Neural progenitor cell (in vitro differentiated cells): ENCODE measurements at regions not wholly inside any gene's neighbourhood (a gene's known extent, or its start where the extent isn't known, plus 50 kb on each side); places are given as distances from the start of the nearest gene placed in this dataset.

ENCODE experiments used
- DNase-seq: peaks from one replicate; pipeline ENCODE4 v3.0.0-alpha.2; 2016; ENCODE audit warnings: low spot score
- H2AFZ ChIP-seq: fragments of 200-600 bp; sonication (generic); replicated peaks from 2 replicates; pipeline ENCODE4 v1.6.1; 2016; ENCODE audit warnings: antibody characterized with exemption
- H3F3A ChIP-seq: fragments of 200-600 bp; sonication (generic); 2 replicates; pipeline ENCODE4 v1.6.1; 2016; ENCODE audit warnings: antibody characterized with exemption, low read depth
- H3K27ac ChIP-seq: fragments of 200-600 bp; sonication (generic); 2 replicates; pipeline ENCODE4 v1.5.1; 2016; ENCODE audit warnings: mild to moderate bottlenecking
- H3K27me3 ChIP-seq: fragments of 200-600 bp; sonication (generic); 2 replicates; pipeline ENCODE4 v1.6.1; 2016; ENCODE audit warnings: mild to moderate bottlenecking, moderate library complexity
- H3K36me3 ChIP-seq: fragments of 200-600 bp; sonication (generic); 2 replicates; pipeline ENCODE4 v1.5.1; 2016
- H3K4me1 ChIP-seq: fragments of 200-600 bp; sonication (generic); 2 replicates; pipeline ENCODE4 v1.6.1; 2016; ENCODE audit warnings: mixed run types
- H3K4me2 ChIP-seq: fragments of 200-600 bp; sonication (generic); 2 replicates; pipeline ENCODE4 v1.6.1; 2016
- H3K4me3 ChIP-seq: fragments of 200-600 bp; sonication (generic); 2 replicates; pipeline ENCODE4 v1.5.1; 2016
- H3K79me2 ChIP-seq: fragments of 200-600 bp; sonication (generic); 2 replicates; pipeline ENCODE4 v1.6.1; 2016; ENCODE audit warnings: low read depth
- H3K9ac ChIP-seq: fragments of 200-600 bp; sonication (generic); 2 replicates; pipeline ENCODE4 v1.6.1; 2016
- H3K9me3 ChIP-seq: fragments of 200-600 bp; sonication (generic); 2 replicates; pipeline ENCODE4 v1.5.1; 2016; ENCODE audit warnings: low read depth
- H4K20me1 ChIP-seq: fragments of 200-600 bp; sonication (generic); 2 replicates; pipeline ENCODE4 v1.6.1; 2016; ENCODE audit warnings: low read depth
- H3K27ac Mint-ChIP-seq: 3 replicates; pipeline ENCODE4 v1.8.0; 2021; ENCODE audit warnings: mixed read lengths
- H3K27me3 Mint-ChIP-seq: 2 replicates; pipeline ENCODE4 v1.8.0; 2022; ENCODE audit warnings: low read depth, mild to moderate bottlenecking, inconsistent platforms, moderate library complexity, mixed read lengths; ENCODE audit not compliant: insufficient read depth
- H3K36me3 Mint-ChIP-seq: 3 replicates; pipeline ENCODE4 v1.8.0; 2021; ENCODE audit warnings: mixed read lengths
- H3K4me1 Mint-ChIP-seq: 3 replicates; pipeline ENCODE4 v1.8.0; 2021; ENCODE audit warnings: mixed read lengths
- H3K4me3 Mint-ChIP-seq: 3 replicates; pipeline ENCODE4 v1.8.0; 2021; ENCODE audit warnings: mild to moderate bottlenecking, moderate library complexity, mixed read lengths
- H3K9me3 Mint-ChIP-seq: 3 replicates; pipeline ENCODE4 v1.8.0; 2020; ENCODE audit warnings: mixed read lengths
- CTCF ChIP-seq: fragments of 200-600 bp; sonication (generic); IDR thresholded peaks from 2 replicates; pipeline ENCODE4 v1.5.1; 2017; ENCODE audit warnings: antibody characterized with exemption, mild to moderate bottlenecking
- EZH2 ChIP-seq: fragments of 200-600 bp; sonication (generic); IDR thresholded peaks from 2 replicates; pipeline ENCODE4 v1.6.1; 2017; ENCODE audit warnings: antibody characterized with exemption, mild to moderate bottlenecking, moderate library complexity
- EZH2phosphoT487 ChIP-seq: fragments of 200-600 bp; sonication (generic); IDR thresholded peaks from 2 replicates; pipeline ENCODE4 v1.6.1; 2017; ENCODE audit warnings: antibody characterized with exemption

GRCh38 chr14:89600950-89601826, 184.2 kb upstream of the FOXN3 start:
- Histone ChIP-seq H2AFZ (no peak overlapping the region), H3K9me3 (peaks cover 21% of the 10 kb centered on the region), H3K9ac (no peak overlapping the region), H3K36me3 (peaks cover 3% of the 10 kb centered on the region), H3K4me3 (no peak overlapping the region), H3K79me2 (peaks cover 20% of the 10 kb centered on the region), H3K27me3 (no peaks in the 10 kb centered on the region), H3K4me1 (peaks cover 13% of the 10 kb centered on the region), H3K27ac (no peak overlapping the region), H3K4me2 (no peak overlapping the region), H4K20me1 (no peaks in the 10 kb centered on the region), H3F3A (no peaks in the 10 kb centered on the region)
- no peak overlapping the region for H3K27ac Mint-ChIP-seq
- H3K36me3 Mint-ChIP-seq = peaks cover 2% of the 10 kb centered on the region
- no peak for DNase-seq
- H3K4me1 Mint-ChIP-seq = no peaks in the 10 kb centered on the region
- peaks cover 44% of the 10 kb centered on the region for H3K9me3 Mint-ChIP-seq
- H3K27me3 Mint-ChIP-seq = peaks cover under 1% of the 10 kb centered on the region
- H3K4me3 Mint-ChIP-seq = no peak overlapping the region
- TF ChIP-seq EZH2phosphoT487 = no peak
- TF ChIP-seq EZH2 = no peak
- TF ChIP-seq CTCF = no peak

GRCh38 chr14:89600029-89600428, 183.0 kb upstream of the FOXN3 start:
- Histone ChIP-seq H3K4me1 (peaks cover 13% of the 10 kb centered on the region), H3K9me3 (peaks cover 21% of the 10 kb centered on the region), H2AFZ (no peak overlapping the region), H3K27ac (no peak overlapping the region), H3K36me3 (peaks cover 3% of the 10 kb centered on the region), H3K79me2 (peaks cover 10% of the 10 kb centered on the region), H3K4me2 (no peak overlapping the region), H4K20me1 (no peaks in the 10 kb centered on the region), H3K4me3 (no peak overlapping the region), H3K27me3 (no peaks in the 10 kb centered on the region), H3K9ac (no peak overlapping the region), H3F3A (no peaks in the 10 kb centered on the region)
- Mint-ChIP-seq H3K4me3 (no peak overlapping the region), H3K36me3 (peaks cover 2% of the 10 kb centered on the region), H3K9me3 (peaks cover 42% of the 10 kb centered on the region), H3K27ac (no peak overlapping the region), H3K4me1 (no peaks in the 10 kb centered on the region), H3K27me3 (no peaks in the 10 kb centered on the region)
- no peak for DNase-seq
- TF ChIP-seq EZH2 = no peak
- TF ChIP-seq EZH2phosphoT487 = no peak
- TF ChIP-seq CTCF = no peak

GRCh38 chr14:89598548-89599186, 181.6 kb upstream of the FOXN3 start:
- Histone ChIP-seq H3K36me3 (no peaks in the 10 kb centered on the region), H3K4me2 (no peak overlapping the region), H3K27ac (no peak overlapping the region), H3K9ac (no peak overlapping the region), H3K9me3 (peaks cover 21% of the 10 kb centered on the region), H3K27me3 (no peaks in the 10 kb centered on the region), H3K79me2 (peaks cover 5% of the 10 kb centered on the region), H4K20me1 (no peaks in the 10 kb centered on the region), H3K4me3 (no peak overlapping the region), H3F3A (no peaks in the 10 kb centered on the region), H2AFZ (no peak overlapping the region), H3K4me1 (peaks cover 2% of the 10 kb centered on the region)
- no peaks in the 10 kb centered on the region for H3K27me3 Mint-ChIP-seq
- DNase-seq = no peak
- TF ChIP-seq EZH2phosphoT487 (no peak), CTCF (no peak), EZH2 (no peak)
- no peaks in the 10 kb centered on the region for H3K4me1 Mint-ChIP-seq
- no peak overlapping the region for H3K27ac Mint-ChIP-seq
- peaks cover 39% of the 10 kb centered on the region for H3K9me3 Mint-ChIP-seq
- peaks cover 2% of the 10 kb centered on the region for H3K36me3 Mint-ChIP-seq
- no peak overlapping the region for H3K4me3 Mint-ChIP-seq
